Colonic mucosa (tissue), 4 donors: ENCODE measurements at regions not wholly inside any gene's neighbourhood (a gene's known extent, or its start where the extent isn't known, plus 50 kb on each side); places are given as distances from the start of the nearest gene placed in this dataset.

Experiments used
- DNase-seq: peaks from one replicate; pipeline ENCODE4 v3.0.0-alpha.2; 2020
- H3K27ac ChIP-seq: fragments of 200-600 bp; one replicate; pipeline ENCODE4 v1.8.0; 2021
- H3K27me3 ChIP-seq: fragments of 200-600 bp; one replicate; pipeline ENCODE4 v1.8.0; 2021
- H3K36me3 ChIP-seq: fragments of 200-600 bp; one replicate; pipeline ENCODE4 v1.8.0; 2021
- H3K4me1 ChIP-seq: fragments of 200-600 bp; one replicate; pipeline ENCODE4 v1.8.0; 2021; ENCODE audit warnings: mild to moderate bottlenecking
- H3K4me3 ChIP-seq: fragments of 200-600 bp; one replicate; pipeline ENCODE4 v1.8.0; 2021
- H3K9ac ChIP-seq, 2 donors: one replicate each; pipeline ENCODE4 v1.7.0; 2013; ENCODE audit warnings: control low read depth in 2 of 2, low read depth in 2 of 2, low read length in 2 of 2
- H3K9me3 ChIP-seq: fragments of 200-600 bp; one replicate; pipeline ENCODE4 v1.8.0; 2021
- intact Hi-C: fragments of 100-400 bp; cut with DNase I; formaldehyde crosslinking; loops from one replicate; pipeline ENCODE4 v1.14.1; 2022
- TF ChIP-seq, protein P1 (sequence below): fragments of 200-600 bp; IDR thresholded peaks from one replicate; pipeline ENCODE4 v1.8.0; 2022; ENCODE audit warnings: antibody characterized with exemption, mild to moderate bottlenecking
- donor health status: healthy.
- donor health status: DM: no; HTN: no; CAD: no.
- donor health status: DM: no; HTN: no; CAD: no.

DNA sequence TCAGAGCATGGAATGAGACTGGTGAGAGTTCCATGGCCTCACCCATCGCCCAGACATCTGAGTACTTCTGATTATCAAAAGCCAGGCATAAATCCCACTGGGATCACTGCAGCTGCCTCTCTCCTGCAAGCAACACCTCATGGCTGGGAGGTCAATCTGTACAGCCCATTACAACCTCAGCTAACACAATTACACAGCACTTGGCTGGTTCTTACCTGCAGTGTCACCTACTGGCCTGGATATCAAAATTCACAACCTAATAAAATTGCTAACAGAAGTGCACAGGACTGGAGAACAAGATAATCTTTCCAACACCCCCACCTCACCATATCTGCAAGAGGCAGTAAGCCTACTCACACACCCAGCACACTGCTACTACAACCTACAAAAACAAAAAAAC is 341.7 kb upstream of the NDST3 start:
- no peak for DNase-seq
- Histone ChIP-seq H3K27me3 (no peaks in the 10 kb centered on the region), H3K27ac (no peak overlapping the region), H3K4me3 (no peak overlapping the region), H3K36me3 (no peaks in the 10 kb centered on the region), H3K4me1 (no peaks in the 10 kb centered on the region), H3K9ac (no peak overlapping the region), H3K9me3 (no peaks in the 10 kb centered on the region)
- TF ChIP-seq, protein P1, sequence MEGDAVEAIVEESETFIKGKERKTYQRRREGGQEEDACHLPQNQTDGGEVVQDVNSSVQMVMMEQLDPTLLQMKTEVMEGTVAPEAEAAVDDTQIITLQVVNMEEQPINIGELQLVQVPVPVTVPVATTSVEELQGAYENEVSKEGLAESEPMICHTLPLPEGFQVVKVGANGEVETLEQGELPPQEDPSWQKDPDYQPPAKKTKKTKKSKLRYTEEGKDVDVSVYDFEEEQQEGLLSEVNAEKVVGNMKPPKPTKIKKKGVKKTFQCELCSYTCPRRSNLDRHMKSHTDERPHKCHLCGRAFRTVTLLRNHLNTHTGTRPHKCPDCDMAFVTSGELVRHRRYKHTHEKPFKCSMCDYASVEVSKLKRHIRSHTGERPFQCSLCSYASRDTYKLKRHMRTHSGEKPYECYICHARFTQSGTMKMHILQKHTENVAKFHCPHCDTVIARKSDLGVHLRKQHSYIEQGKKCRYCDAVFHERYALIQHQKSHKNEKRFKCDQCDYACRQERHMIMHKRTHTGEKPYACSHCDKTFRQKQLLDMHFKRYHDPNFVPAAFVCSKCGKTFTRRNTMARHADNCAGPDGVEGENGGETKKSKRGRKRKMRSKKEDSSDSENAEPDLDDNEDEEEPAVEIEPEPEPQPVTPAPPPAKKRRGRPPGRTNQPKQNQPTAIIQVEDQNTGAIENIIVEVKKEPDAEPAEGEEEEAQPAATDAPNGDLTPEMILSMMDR = no peak
- intact Hi-C loops = no loop called here

DNA sequence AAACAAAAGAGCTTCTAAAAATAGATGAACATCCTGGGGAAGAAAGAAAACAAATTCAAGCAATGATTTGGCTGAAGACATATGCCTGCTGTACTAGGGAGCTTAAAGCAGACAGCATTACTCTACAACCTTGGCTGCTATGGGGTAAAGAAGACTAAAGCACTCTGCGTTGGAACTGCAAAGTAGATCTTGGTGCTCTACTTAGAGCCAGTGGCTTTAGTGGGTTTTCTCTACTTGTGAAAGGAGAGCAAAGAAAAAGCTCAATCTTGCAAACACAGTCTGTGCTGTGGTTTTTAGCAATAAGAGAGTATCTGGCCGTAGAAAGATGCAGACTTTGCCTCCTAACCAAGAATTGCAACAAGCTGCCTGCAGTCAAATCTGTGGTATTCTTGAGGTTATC is 334.7 kb upstream of the NDST3 start:
- Histone ChIP-seq H3K27me3 (no peaks in the 10 kb centered on the region), H3K9me3 (no peaks in the 10 kb centered on the region), H3K36me3 (no peaks in the 10 kb centered on the region), H3K9ac (no peak overlapping the region), H3K27ac (no peak overlapping the region), H3K4me1 (no peaks in the 10 kb centered on the region), H3K4me3 (no peak overlapping the region)
- TF ChIP-seq, protein P1 = no peak
- no peak for DNase-seq
- intact Hi-C loops = no loop called here

DNA sequence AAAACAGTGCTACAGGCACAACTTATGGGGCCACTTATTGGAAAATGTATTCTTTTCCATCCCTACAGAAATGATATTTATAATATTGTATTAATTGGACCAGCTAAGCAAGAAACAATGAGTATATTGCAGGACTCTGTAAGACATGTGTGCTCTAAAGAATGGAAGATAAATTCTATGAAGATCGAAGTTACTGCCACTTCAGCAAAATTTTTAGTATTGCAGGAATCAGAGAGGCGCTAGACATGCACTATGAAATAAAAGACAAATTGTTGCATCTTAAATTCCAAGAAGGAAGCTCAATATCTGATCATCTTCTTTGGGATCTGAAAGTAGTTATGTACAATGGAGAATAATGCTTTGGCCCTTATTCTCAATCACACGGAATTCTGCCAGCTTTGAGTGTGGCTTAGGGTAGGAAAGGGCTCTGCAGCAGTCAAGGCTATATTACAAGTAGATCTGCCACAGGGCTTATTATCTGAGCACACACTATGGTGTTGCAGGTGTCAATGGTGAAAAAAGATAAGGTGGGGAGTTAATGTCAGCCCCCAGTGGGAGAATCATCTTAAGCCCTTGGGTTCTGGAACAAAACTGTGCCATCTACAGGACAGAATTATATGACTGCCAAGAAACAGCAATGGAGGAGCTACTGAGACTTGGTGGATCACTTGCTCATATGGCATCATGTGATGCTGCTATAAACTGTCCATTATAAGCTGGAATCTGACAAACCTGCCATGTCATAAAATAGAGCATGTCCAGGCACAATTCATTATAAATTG is 334.0 kb upstream of the NDST3 start:
- DNase-seq = no peak
- H3K9me3 ChIP-seq = no peaks in the 10 kb centered on the region
- no peaks in the 10 kb centered on the region for H3K4me1 ChIP-seq
- no peak overlapping the region for H3K27ac ChIP-seq
- no peak overlapping the region for H3K4me3 ChIP-seq
- intact Hi-C loops = no loop called here
- H3K27me3 ChIP-seq = no peaks in the 10 kb centered on the region
- H3K9ac ChIP-seq = no peak overlapping the region
- TF ChIP-seq, protein P1 = no peak
- H3K36me3 ChIP-seq = no peaks in the 10 kb centered on the region

DNA sequence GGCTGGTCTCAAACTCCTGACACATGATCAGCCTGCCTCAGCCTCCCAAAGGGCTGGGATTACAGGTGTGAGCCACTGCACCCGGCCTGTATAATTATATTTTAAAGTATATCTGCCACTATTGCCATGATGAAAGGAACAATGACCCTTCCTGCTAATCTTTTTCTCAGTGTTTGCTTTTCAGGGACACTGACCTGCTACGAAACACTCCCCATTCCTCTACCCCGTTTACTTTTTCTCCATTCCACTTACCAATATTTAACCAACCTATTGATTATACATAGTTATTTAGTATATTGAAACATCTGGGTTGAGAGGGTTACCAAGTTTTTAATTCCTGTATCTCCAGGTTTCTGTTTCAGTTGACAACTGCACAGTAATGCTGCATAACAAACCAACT is 331.9 kb upstream of the NDST3 start:
- Histone ChIP-seq H3K27me3 (no peaks in the 10 kb centered on the region), H3K4me1 (no peaks in the 10 kb centered on the region), H3K4me3 (no peak overlapping the region), H3K27ac (no peak overlapping the region), H3K9ac (no peak overlapping the region), H3K36me3 (no peaks in the 10 kb centered on the region), H3K9me3 (no peaks in the 10 kb centered on the region)
- intact Hi-C loops = no loop called here
- TF ChIP-seq, protein P1 = no peak
- DNase-seq = no peak

DNA sequence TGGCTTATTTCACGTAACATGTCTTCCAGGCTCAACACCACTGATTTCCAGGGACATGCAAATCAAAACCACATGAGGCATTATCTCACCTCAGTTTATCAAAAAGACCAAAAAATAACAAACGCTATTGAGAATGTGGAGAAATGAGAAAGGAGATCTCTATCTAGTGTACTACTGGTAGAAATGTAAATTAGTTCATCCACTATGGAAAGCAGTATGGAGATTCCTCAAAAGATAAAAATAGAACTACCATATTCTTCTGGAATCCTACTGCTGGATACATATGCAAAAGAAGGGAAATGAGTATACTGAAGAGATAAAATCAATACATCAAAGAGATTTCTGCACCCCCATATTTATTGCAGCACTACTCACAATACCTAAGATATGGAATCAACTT is 329.6 kb upstream of the NDST3 start:
- H3K27ac ChIP-seq = no peak overlapping the region

More for the DNA sequence above, 329.6 kb upstream of the NDST3 start:
- Histone ChIP-seq H3K36me3 (no peaks in the 10 kb centered on the region), H3K27me3 (no peaks in the 10 kb centered on the region), H3K4me3 (no peak overlapping the region), H3K9ac (no peak overlapping the region), H3K9me3 (no peaks in the 10 kb centered on the region), H3K4me1 (no peaks in the 10 kb centered on the region)
- intact Hi-C loops = no loop called here
- DNase-seq = no peak
- TF ChIP-seq, protein P1 = no peak
